ENCODE measurements at regions not wholly inside any gene's neighbourhood (a gene's known extent, or its start where the extent isn't known, plus 50 kb on each side); places are given as distances from the start of the nearest gene placed in this dataset.

GRCh38 chr6:21808551-21809242 lies 215.1 kb downstream of the SOX4 start:
- DNase-seq (ENCODE audit: low read depth in 2 of 2): no peak

GRCh38 chr6:21811484-21811883 lies 217.9 kb downstream of the SOX4 start:
- DNase-seq (ENCODE audit: low read depth in 2 of 2): no peak

DNA sequence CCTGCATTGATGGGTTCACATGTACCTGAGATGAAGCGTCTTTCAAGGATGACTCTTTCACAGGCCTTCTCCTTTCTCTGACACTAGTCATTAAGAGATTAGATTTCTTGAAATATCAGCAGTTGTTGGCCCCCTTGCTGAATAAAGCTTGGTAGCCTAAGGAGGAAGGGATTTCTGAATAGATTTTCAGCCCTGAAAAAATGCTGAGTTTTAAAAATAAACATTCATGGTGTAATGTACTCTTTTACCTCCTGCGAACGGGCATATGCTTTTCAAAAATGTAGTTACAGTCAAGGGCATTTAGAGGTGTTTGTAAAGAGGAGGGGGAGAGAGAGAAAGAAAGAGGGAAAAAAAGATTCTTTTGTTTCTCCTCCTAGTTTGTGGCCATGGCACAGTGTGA lies 222.7 kb downstream of the SOX4 start:
- no peak for DNase-seq (ENCODE audit: low read depth in 2 of 2)

DNA sequence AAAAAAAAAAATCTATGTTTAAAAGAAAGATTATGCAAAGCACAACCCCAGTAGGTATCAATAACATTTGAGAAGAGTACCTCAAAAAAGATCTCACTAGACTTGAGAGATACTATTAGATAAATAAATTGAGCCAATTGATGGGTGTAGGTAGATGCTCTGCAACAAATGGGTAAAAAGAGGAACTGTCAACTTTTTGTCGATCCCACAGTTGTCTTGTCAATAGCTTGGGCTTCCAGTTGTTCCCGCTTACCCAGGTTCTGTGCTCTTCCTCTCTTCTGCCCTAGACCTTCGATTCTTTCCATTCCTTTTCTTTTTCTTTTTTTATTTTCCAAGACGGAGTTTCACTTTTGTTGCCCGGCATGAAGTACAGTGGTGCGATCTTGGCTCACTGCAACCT lies 226.9 kb downstream of the SOX4 start:
- DNase-seq (ENCODE audit: low read depth in 2 of 2): no peak

GRCh38 chr6:21823371-21823770 lies 229.8 kb downstream of the SOX4 start:
- no peak for DNase-seq (ENCODE audit: low read depth in 2 of 2)

GRCh38 chr6:21824431-21825177 lies 231.1 kb downstream of the SOX4 start:
- no peak for DNase-seq (ENCODE audit: low read depth in 2 of 2)

GRCh38 chr6:21826023-21826422 lies 232.5 kb downstream of the SOX4 start:
- no peak for DNase-seq (ENCODE audit: low read depth in 2 of 2)

GRCh38 chr6:21826904-21827303 lies 233.4 kb downstream of the SOX4 start:
- DNase-seq (ENCODE audit: low read depth in 2 of 2): no peak

- DNase-seq (ENCODE audit: low read depth in 2 of 2): no peak
Measured at GRCh38 chr6:21827425-21828202, 234.1 kb downstream of the SOX4 start.

GRCh38 chr6:21828704-21829103 lies 235.2 kb downstream of the SOX4 start:
- DNase-seq (ENCODE audit: low read depth in 2 of 2): no peak

DNA sequence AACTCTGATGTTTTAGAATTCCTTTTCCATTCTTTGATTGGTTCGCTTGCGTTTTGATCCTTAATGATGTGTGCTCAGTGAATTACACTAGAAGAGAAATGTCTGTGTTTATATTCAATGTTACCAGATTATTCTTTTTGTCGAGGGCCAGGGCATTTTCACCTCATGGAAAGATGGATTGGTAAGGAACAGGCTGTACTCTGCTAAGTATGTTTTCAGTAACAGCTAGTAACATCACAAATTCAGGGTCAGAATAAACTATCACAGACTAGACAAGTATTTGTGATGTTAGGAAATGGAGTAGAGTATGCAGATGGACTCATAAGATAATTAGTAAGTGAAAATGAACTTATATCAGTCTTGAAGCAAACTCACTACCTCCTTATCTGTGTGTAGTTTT lies 235.6 kb downstream of the SOX4 start:
- DNase-seq (ENCODE audit: low read depth in 2 of 2): no peak

- DNase-seq (ENCODE audit: low read depth in 2 of 2): no peak
Measured at GRCh38 chr6:21831521-21832291, 238.2 kb downstream of the SOX4 start.

- no peak for DNase-seq (ENCODE audit: low read depth in 2 of 2)
Measured at GRCh38 chr6:21836277-21836676, 242.7 kb downstream of the SOX4 start.

GRCh38 chr6:21836772-21837425 lies 243.3 kb downstream of the SOX4 start:
- no peak for DNase-seq (ENCODE audit: low read depth in 2 of 2)

DNA sequence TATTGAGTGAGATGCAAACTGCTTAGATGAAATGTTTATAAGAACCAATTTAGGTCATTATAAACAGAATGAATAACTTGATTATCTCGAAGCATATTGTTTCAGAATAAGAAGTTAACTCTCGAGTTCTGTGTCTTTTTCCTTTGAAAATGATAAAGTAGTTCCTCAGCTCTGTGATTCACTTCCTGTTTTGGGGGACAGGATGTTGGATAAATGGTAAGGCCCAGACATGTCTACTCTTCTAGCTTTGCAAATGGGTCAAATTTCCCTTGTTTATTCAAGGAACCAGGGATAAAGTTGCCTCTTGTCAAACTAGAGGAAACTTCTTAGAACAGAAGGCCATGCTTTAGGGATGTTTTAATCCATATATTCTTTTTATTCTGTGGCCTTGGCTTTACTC lies 246.9 kb downstream of the SOX4 start:
- DNase-seq (ENCODE audit: low read depth in 2 of 2): no peak

DNA sequence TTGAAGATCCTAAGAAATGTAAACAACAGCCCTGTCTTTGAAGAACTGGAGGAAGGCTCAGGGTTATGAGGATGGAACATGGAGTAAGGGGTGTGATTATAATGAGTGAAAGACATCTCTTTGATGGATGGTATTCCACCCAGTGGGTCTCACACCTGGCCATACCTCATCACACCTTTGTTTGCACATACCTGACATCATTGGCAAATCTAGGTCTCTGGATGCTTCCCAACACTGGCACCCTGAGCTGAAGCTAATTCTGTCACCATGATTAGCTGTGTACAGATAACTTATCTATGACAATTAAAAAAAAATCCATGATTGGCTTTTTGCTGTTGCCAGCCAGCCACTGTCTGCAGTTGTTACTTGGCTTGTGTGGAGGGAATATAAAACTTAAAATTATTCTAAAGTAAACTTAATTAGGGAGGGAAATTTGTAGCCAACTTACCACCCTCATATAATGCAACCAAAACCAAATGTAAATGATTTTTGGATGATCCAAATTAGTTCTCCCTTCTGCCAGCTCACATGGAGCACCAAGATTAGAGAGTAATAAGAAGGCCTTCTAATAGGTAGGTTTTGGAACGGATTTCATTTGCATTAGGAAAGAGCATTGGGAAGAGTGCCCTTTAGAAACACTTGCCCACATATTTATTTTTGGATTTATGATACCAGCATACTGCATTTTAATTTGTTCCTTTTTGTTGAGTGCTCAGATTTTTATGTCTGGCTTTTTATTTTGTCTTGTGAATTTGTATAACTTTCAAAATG lies 249.5 kb downstream of the SOX4 start:
- no peak for DNase-seq (ENCODE audit: low read depth in 2 of 2)

- DNase-seq (ENCODE audit: low read depth in 2 of 2): no peak
Measured at GRCh38 chr6:21844120-21844917, 250.8 kb downstream of the SOX4 start.

GRCh38 chr6:21845018-21845417 lies 251.5 kb downstream of the SOX4 start:
- DNase-seq (ENCODE audit: low read depth in 2 of 2): no peak

DNA sequence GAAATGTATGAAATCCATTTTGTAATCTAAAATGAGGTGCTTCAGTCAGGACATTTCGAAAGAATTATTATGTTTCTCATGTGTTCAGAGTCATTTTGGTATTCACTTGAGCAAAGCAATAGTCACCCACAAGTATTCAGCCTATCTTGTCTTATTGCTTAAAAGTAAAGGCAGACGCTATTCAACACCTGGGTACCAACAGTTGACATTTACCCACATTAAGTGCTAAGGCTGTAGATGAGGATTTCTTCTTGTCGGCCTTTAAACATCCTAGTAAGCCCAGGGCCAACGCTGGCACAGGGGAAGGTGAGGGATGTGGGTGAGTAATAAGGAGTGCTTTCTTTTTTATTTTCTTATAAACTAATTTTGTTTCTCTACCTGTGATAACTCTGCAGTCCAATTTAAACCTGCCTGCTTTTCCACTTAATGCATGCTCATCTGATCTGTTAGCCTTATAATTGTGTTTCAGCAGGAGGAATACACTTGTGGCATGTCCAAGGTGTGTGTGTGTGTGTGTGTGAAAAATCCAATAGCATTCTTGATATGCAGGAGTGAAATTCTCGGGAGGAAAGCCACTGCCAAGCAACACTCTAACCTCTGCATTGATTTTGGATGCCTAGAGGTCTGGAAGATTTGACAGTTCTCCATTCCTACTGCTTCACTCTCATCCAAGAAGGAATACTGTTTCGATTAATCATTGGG lies 252.0 kb downstream of the SOX4 start:
- no peak for DNase-seq (ENCODE audit: low read depth in 2 of 2)

All from stimulated activated CD4-positive, alpha-beta T cell treated with anti-CD3 and anti-CD28 coated beads, Interleukin-1b, Interleukin-23, amount 100 ng/mL, for 1 hour (primary cell).